ENCODE measurements at regions not wholly inside any gene's neighbourhood (a gene's known extent, or its start where the extent isn't known, plus 50 kb on each side); places are given as distances from the start of the nearest gene placed in this dataset.

DNA sequence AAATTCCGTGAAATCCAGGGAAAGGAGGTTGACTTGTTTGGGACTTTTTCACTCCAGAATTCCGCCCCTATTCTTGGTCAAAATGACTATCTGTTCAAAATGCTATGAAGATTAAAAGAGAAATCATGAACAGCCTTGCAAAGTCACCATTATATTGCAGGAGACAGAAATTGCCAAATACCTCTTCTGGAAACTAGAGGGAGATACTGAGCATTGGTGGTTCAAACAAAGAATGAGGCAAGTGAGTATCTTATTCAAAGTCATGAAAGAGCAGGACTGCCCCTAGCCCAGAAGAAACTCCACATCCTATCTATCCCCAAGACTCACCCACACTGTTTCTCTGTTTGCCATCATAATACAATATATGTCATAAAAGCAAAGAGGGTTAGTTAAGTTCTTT, 862.3 kb upstream of the POU3F3 start:
- no peaks in the 10 kb centered on the region for H3K27me3 ChIP-seq
- no peaks in the 10 kb centered on the region for H3K9me3 ChIP-seq (replicated peaks in 1 of 11)
- H3K9ac ChIP-seq = no peak overlapping the region
- no peaks in the 10 kb centered on the region for H3K36me3 ChIP-seq
- no peak overlapping the region for H3K4me2 ChIP-seq
- no peak for TF ChIP-seq Cebpa-rat (IDR thresholded peaks at IDR 0.05)
- 0 out of 20 replicates have a peak, but pooled peaks cover 0 to 5% (median 0%) of the 10 kb centered on the region in 10 experiments for H3K4me1 ChIP-seq
- H4K20me1 ChIP-seq = no peaks in the 10 kb centered on the region
- no peak overlapping the region for H3K4me3 ChIP-seq
- H3K27ac ChIP-seq = no peak overlapping the region

DNA sequence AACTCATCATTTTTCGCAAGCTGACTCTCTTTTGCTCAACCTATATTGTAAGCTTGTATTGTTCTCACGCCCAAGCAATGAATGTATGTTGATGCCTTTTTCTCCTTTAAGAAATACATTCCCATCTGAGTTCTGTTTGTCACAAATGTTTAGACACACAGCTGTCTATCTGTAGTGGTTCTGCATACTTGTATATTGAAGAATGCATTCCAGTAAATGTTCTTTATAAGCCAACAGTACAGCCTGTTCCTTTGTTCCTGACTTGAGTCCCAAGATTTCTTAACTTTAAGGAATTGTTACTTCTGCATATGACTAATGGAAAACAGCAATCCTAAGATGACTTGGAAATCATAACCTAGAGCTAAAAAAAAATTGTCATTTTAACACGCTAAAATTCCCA, 849.1 kb upstream of the POU3F3 start:
- Histone ChIP-seq H3K27ac (no peak overlapping the region), H3K4me2 (no peak overlapping the region)

DNA sequence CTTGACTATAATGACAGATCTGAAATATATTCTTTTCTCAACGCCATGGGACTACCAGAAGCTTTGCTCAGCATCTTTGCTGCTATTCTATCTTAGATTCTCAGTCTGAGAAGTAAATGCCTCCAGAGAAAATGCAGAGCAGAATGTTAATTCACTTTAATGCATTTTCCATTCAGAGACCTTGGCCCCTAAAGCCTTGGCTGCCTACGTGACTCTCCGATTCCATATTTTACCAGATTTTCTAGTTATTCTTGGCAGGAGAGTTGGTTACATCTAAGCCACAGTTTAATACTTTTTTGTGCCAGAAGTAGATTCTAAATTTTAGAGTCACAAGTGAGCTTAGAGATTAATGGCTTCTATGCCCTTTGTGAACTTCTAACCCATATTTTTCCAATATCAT, 837.1 kb upstream of the POU3F3 start:
- TF ChIP-seq Cebpa-rat (IDR thresholded peaks at IDR 0.05) = no peak
- H4K20me1 ChIP-seq = no peaks in the 10 kb centered on the region
- H3K9ac ChIP-seq = no peak overlapping the region
- no peaks in the 10 kb centered on the region for H3K27me3 ChIP-seq
- no peak overlapping the region for H3K4me3 ChIP-seq
- H3K9me3 ChIP-seq (replicated peaks in 1 of 11) = peaks cover 0 to 11% (median 6%) of the 10 kb centered on the region in 11 experiments; a peak in 8 of 22 replicates
- no peak overlapping the region for H3K27ac ChIP-seq
- H3K4me1 ChIP-seq = no peaks in the 10 kb centered on the region
- no peak overlapping the region for H3K4me2 ChIP-seq
- H3K36me3 ChIP-seq = no peaks in the 10 kb centered on the region

More for the DNA sequence above, 849.1 kb upstream of the POU3F3 start:
- Histone ChIP-seq H4K20me1 (no peaks in the 10 kb centered on the region), H3K9me3 (replicated peaks in 1 of 11) (peaks cover 0 to 5% (median 0%) of the 10 kb centered on the region in 11 experiments; a peak in 1 of 22 replicates), H3K4me3 (no peak overlapping the region), H3K36me3 (no peaks in the 10 kb centered on the region), H3K27me3 (no peaks in the 10 kb centered on the region), H3K9ac (no peak overlapping the region), H3K4me1 (no peaks in the 10 kb centered on the region)
- no peak for TF ChIP-seq Cebpa-rat (IDR thresholded peaks at IDR 0.05)

DNA sequence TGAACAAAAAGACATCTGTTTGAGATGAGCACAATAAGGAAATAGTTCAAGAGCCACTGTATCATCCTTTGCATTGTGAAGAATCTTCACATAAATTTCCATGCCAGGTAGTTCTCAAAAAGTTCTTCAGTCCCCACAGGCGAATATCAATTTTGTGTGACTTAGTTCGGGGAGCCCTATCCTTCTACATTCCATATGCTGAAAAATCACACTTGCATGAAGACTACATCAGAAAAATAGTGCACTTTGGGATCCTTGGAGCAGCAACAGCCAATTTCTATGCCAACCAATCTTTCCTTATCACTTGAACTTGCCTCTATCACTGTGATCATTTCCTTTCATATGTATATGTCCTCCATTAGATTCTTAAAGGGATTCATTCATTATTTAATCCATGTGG, 830.6 kb upstream of the POU3F3 start:
- H3K4me2 ChIP-seq = no peak overlapping the region

DNA sequence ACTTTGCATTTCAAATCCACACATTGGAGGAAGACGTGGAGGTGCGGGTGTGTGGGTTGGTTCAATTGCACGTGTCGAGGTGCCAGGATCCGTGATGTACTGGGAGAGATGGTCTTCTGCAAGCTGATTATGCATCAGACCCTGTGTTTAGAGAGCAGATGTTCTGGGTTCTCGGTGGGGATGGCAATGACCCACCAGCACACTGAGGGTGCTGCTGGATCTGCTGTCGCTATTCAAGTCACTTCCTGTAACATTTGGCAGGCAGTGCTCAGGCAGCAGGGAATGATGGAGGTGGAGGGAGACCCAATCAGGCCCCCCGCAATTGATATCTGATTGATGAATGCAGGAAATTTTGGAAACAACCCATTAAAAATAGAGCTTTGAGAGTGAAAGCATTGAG, 830.1 kb upstream of the POU3F3 start:
- Histone ChIP-seq H3K27me3 (no peaks in the 10 kb centered on the region), H4K20me1 (no peaks in the 10 kb centered on the region), H3K4me1 (no peaks in the 10 kb centered on the region), H3K9me3 (replicated peaks in 1 of 11) (no peaks in the 10 kb centered on the region), H3K9ac (no peak overlapping the region), H3K27ac (no peak overlapping the region), H3K36me3 (no peaks in the 10 kb centered on the region), H3K4me3 (no peak overlapping the region), H3K4me2 (no peak overlapping the region)
- no peak for TF ChIP-seq Cebpa-rat (IDR thresholded peaks at IDR 0.05)

More for the DNA sequence above, 830.6 kb upstream of the POU3F3 start:
- Histone ChIP-seq H3K27me3 (no peaks in the 10 kb centered on the region), H3K4me1 (no peaks in the 10 kb centered on the region), H3K36me3 (no peaks in the 10 kb centered on the region), H3K27ac (no peak overlapping the region), H3K9ac (no peak overlapping the region), H3K4me3 (no peak overlapping the region), H3K9me3 (replicated peaks in 1 of 11) (no peaks in the 10 kb centered on the region), H4K20me1 (no peaks in the 10 kb centered on the region)
- TF ChIP-seq Cebpa-rat (IDR thresholded peaks at IDR 0.05) = no peak

DNA sequence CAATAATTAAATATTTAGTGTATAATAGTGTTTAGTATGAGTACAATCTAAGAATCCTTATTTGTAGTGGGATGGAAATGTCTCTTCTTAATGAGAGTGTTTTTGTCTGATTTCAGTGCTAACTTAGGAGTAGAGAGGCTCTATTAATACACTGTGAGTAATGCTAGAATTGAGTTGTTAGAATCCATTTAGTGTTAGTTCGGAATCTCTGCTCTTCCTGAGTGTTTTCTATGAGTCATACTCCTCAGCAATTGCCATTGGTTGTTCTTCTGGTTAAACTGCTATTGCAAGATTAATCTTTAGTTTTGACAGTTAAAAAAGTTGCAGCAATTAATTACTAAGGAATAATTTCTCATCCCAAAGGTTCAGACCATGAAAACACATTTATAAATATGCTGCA, 828.6 kb upstream of the POU3F3 start:
- H3K27ac ChIP-seq = no peak overlapping the region
- 0 out of 20 replicates have a peak, but pooled peaks cover 0 to 6% (median 0%) of the 10 kb centered on the region in 10 experiments for H3K4me1 ChIP-seq
- no peaks in the 10 kb centered on the region for H3K27me3 ChIP-seq
- H3K4me3 ChIP-seq = no peak overlapping the region
- TF ChIP-seq Cebpa-rat (IDR thresholded peaks at IDR 0.05) = no peak
- H3K4me2 ChIP-seq = no peak overlapping the region
- H4K20me1 ChIP-seq = no peaks in the 10 kb centered on the region
- H3K9ac ChIP-seq = no peak overlapping the region
- H3K9me3 ChIP-seq (replicated peaks in 1 of 11) = no peaks in the 10 kb centered on the region
- no peaks in the 10 kb centered on the region for H3K36me3 ChIP-seq

DNA sequence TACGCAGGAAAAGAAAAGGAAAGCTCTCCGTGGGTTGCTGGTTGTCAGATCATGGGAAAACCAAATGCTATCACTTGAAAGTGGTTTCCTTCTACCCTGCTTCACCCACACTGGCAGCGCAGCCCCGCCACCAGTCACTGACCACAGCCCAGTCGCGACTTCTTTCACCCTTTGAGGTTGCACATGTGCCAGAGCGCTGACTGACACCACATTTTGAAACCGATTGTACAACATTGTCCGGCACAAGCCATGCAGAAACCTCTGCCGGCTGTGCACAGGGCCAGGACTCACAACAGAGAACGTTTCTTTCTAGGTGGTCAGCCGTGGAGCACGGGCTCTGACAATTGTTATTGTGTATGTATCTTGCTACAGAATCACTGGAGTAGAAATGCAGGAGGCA, 827.2 kb upstream of the POU3F3 start:
- Histone ChIP-seq H3K27me3 (no peaks in the 10 kb centered on the region), H3K36me3 (no peaks in the 10 kb centered on the region), H3K9me3 (replicated peaks in 1 of 11) (no peaks in the 10 kb centered on the region), H4K20me1 (no peaks in the 10 kb centered on the region), H3K4me2 (no peak overlapping the region), H3K4me1 (0 out of 20 replicates have a peak, but pooled peaks cover 0 to 7% (median 0%) of the 10 kb centered on the region in 10 experiments), H3K9ac (no peak overlapping the region), H3K27ac (no peak overlapping the region), H3K4me3 (no peak overlapping the region)
- TF ChIP-seq Cebpa-rat (IDR thresholded peaks at IDR 0.05) = no peak

DNA sequence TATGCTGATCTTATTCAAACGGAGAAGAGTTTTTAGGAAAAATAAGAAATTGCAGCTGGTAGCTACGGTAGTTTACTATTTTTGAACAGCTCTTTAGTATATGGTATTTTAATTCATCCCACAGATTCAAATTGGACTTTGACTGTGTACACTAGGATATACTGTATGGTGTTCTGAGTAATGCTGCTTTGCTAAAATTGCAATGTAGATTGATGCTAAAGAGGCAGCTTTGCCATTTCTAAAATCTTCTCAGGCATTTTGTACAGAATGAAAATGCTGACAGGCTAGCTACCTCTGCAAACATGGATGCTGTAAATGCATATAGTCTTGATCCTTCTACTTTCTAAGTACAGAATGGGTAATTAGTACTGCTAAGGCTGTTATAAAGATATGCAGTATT, 826.6 kb upstream of the POU3F3 start:
- H3K4me3 ChIP-seq = no peak overlapping the region
- no peaks in the 10 kb centered on the region for H3K36me3 ChIP-seq
- H3K4me2 ChIP-seq = no peak overlapping the region
- H3K4me1 ChIP-seq = 0 out of 20 replicates have a peak, but pooled peaks cover 0 to 7% (median 0%) of the 10 kb centered on the region in 10 experiments
- TF ChIP-seq Cebpa-rat (IDR thresholded peaks at IDR 0.05) = no peak
- no peaks in the 10 kb centered on the region for H3K27me3 ChIP-seq
- no peak overlapping the region for H3K9ac ChIP-seq
- no peaks in the 10 kb centered on the region for H3K9me3 ChIP-seq (replicated peaks in 1 of 11)
- no peaks in the 10 kb centered on the region for H4K20me1 ChIP-seq
- H3K27ac ChIP-seq = no peak overlapping the region

DNA sequence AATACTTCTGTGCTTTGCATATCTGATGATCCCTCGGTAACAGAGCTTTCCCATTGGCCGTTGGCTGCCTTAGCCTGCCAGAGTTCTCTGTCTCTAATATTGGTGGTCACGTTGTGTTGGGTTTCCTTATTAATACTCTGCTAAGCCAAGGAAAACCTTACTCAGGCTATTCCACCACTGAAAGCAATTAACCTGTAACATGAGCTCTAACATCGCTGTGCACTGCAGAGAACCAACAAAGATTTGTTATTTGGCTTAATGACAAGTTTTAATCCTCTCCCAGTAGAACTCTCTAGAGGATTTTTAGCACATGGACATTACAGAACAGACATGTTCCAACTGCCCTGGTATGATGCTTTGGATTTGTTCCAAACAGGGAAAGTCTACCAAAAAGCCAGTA, 825.9 kb upstream of the POU3F3 start:
- H3K4me3 ChIP-seq = no peak overlapping the region
- no peaks in the 10 kb centered on the region for H3K36me3 ChIP-seq
- H3K27ac ChIP-seq = no peak overlapping the region
- H3K4me1 ChIP-seq = 0 out of 20 replicates have a peak, but pooled peaks cover 0 to 7% (median 0%) of the 10 kb centered on the region in 10 experiments
- no peaks in the 10 kb centered on the region for H4K20me1 ChIP-seq
- no peak overlapping the region for H3K9ac ChIP-seq
- H3K27me3 ChIP-seq = no peaks in the 10 kb centered on the region
- H3K9me3 ChIP-seq (replicated peaks in 1 of 11) = no peaks in the 10 kb centered on the region
- no peak for TF ChIP-seq Cebpa-rat (IDR thresholded peaks at IDR 0.05)
- no peak overlapping the region for H3K4me2 ChIP-seq

DNA sequence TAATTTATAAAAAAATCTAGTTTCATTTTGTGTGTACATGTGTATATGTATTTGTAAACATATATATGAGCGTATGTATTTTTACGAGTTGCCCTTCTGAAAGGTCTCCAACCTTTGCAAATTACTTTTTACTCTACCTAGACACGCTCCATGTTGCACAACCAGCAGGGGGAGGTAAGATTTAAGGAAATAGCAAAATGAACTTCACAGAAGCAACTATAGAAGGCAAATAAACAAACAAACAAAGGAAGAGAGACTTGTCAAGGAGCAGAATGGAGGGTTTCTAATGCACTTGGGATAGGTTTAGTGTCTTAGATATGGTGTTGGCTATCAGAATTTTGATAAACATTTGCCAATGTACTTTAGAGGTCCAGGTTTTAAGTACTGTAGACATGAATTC, 820.5 kb upstream of the POU3F3 start:
- Histone ChIP-seq H3K4me2 (no peak overlapping the region), H3K9ac (no peak overlapping the region), H3K9me3 (replicated peaks in 1 of 11) (no peaks in the 10 kb centered on the region), H3K4me1 (0 out of 20 replicates have a peak, but pooled peaks cover 0 to 7% (median 0%) of the 10 kb centered on the region in 10 experiments), H3K4me3 (no peak overlapping the region), H3K27ac (no peak overlapping the region), H3K27me3 (no peaks in the 10 kb centered on the region), H4K20me1 (no peaks in the 10 kb centered on the region), H3K36me3 (no peaks in the 10 kb centered on the region)
- no peak for TF ChIP-seq Cebpa-rat (IDR thresholded peaks at IDR 0.05)

Measured in BLaER1 treated with 17β-estradiol and CSF1 and Interleukin-3, amounts not matched to agents 10 nM and 100 nM (cell line).